Rectal smooth muscle tissue (tissue), 1 donor: ENCODE measurements at regions not wholly inside any gene's neighbourhood (a gene's known extent, or its start where the extent isn't known, plus 50 kb on each side); places are given as distances from the start of the nearest gene placed in this dataset.

Source experiments
- H3K27ac ChIP-seq: one replicate; pipeline ENCODE4 v1.7.0; 2013; ENCODE audit warnings: low read depth, low read length, inconsistent platforms
- H3K27me3 ChIP-seq: one replicate; pipeline ENCODE4 v1.7.0; 2013; ENCODE audit warnings: low read length; ENCODE audit not compliant: control insufficient read depth, insufficient read depth
- H3K36me3 ChIP-seq: one replicate; pipeline ENCODE4 v1.7.0; 2013; ENCODE audit warnings: low read length; ENCODE audit not compliant: control insufficient read depth, insufficient read depth
- H3K4me1 ChIP-seq: one replicate; pipeline ENCODE4 v1.7.0; 2013; ENCODE audit warnings: low read length; ENCODE audit not compliant: control insufficient read depth, insufficient read depth
- H3K4me3 ChIP-seq: one replicate; pipeline ENCODE4 v1.7.0; 2013; ENCODE audit warnings: low read length
- H3K9ac ChIP-seq: one replicate; pipeline ENCODE4 v1.7.0; 2013; ENCODE audit warnings: low read length

- Histone ChIP-seq H3K4me1 (no peaks in the 10 kb centered on the region), H3K27ac (no peak overlapping the region), H3K36me3 (no peaks in the 10 kb centered on the region), H3K9ac (no peak overlapping the region), H3K27me3 (peaks cover 2% of the 10 kb centered on the region), H3K4me3 (no peak overlapping the region)
Measured at GRCh38 chr1:209203533-209203895, 380.0 kb upstream of the CAMK1G start.

GRCh38 chr1:209205039-209205438, 378.5 kb upstream of the CAMK1G start:
- H3K9ac ChIP-seq: no peak overlapping the region
- H3K27ac ChIP-seq: no peak overlapping the region
- H3K36me3 ChIP-seq: no peaks in the 10 kb centered on the region
- H3K4me1 ChIP-seq: no peaks in the 10 kb centered on the region
- H3K4me3 ChIP-seq: no peak overlapping the region
- H3K27me3 ChIP-seq: peaks cover 4% of the 10 kb centered on the region

GRCh38 chr1:209207126-209207700, 376.3 kb upstream of the CAMK1G start:
- no peak overlapping the region for H3K9ac ChIP-seq
- peaks cover 8% of the 10 kb centered on the region for H3K27me3 ChIP-seq
- H3K4me3 ChIP-seq: peak overlapping the region; percentile 53
- H3K36me3 ChIP-seq: no peaks in the 10 kb centered on the region
- H3K4me1 ChIP-seq: no peaks in the 10 kb centered on the region
- H3K27ac ChIP-seq: no peak overlapping the region

- Histone ChIP-seq H3K9ac (no peak overlapping the region), H3K36me3 (no peaks in the 10 kb centered on the region), H3K27me3 (peaks cover 8% of the 10 kb centered on the region), H3K4me1 (no peaks in the 10 kb centered on the region), H3K27ac (no peak overlapping the region), H3K4me3 (peak overlapping the region; percentile 53)
Measured at GRCh38 chr1:209207701-209208286, 375.7 kb upstream of the CAMK1G start.

GRCh38 chr1:209208648-209209047, 374.9 kb upstream of the CAMK1G start:
- H3K27me3 ChIP-seq: peaks cover 8% of the 10 kb centered on the region
- H3K9ac ChIP-seq: no peak overlapping the region
- no peaks in the 10 kb centered on the region for H3K4me1 ChIP-seq
- no peaks in the 10 kb centered on the region for H3K36me3 ChIP-seq
- no peak overlapping the region for H3K4me3 ChIP-seq
- no peak overlapping the region for H3K27ac ChIP-seq

GRCh38 chr1:209213989-209214388, 369.5 kb upstream of the CAMK1G start:
- H3K27me3 ChIP-seq: peaks cover 7% of the 10 kb centered on the region
- H3K4me1 ChIP-seq: no peaks in the 10 kb centered on the region

GRCh38 chr1:209215826-209216225, 367.7 kb upstream of the CAMK1G start:
- Histone ChIP-seq H3K36me3 (no peaks in the 10 kb centered on the region), H3K27me3 (peaks cover 4% of the 10 kb centered on the region), H3K4me1 (no peaks in the 10 kb centered on the region), H3K9ac (no peak overlapping the region), H3K4me3 (no peak overlapping the region), H3K27ac (no peak overlapping the region)

More at GRCh38 chr1:209213989-209214388, 369.5 kb upstream of the CAMK1G start:
- no peaks in the 10 kb centered on the region for H3K36me3 ChIP-seq
- H3K9ac ChIP-seq: no peak overlapping the region
- H3K4me3 ChIP-seq: no peak overlapping the region
- no peak overlapping the region for H3K27ac ChIP-seq

- no peak overlapping the region for H3K27ac ChIP-seq
- no peak overlapping the region for H3K4me3 ChIP-seq
- no peaks in the 10 kb centered on the region for H3K4me1 ChIP-seq
- peaks cover 2% of the 10 kb centered on the region for H3K27me3 ChIP-seq
- no peak overlapping the region for H3K9ac ChIP-seq
- H3K36me3 ChIP-seq: no peaks in the 10 kb centered on the region
Measured at GRCh38 chr1:209218113-209218512, 365.4 kb upstream of the CAMK1G start.

- Histone ChIP-seq H3K9ac (no peak overlapping the region), H3K36me3 (no peaks in the 10 kb centered on the region), H3K4me3 (no peak overlapping the region), H3K27me3 (peaks cover 2% of the 10 kb centered on the region), H3K4me1 (no peaks in the 10 kb centered on the region), H3K27ac (no peak overlapping the region)
Measured at GRCh38 chr1:209218981-209219380, 364.5 kb upstream of the CAMK1G start.

GRCh38 chr1:209219791-209220524, 363.6 kb upstream of the CAMK1G start:
- Histone ChIP-seq H3K4me1 (no peaks in the 10 kb centered on the region), H3K36me3 (no peaks in the 10 kb centered on the region), H3K4me3 (no peak overlapping the region), H3K9ac (no peak overlapping the region), H3K27me3 (peaks cover 2% of the 10 kb centered on the region), H3K27ac (no peak overlapping the region)

GRCh38 chr1:209222826-209223225, 360.7 kb upstream of the CAMK1G start:
- H3K4me1 ChIP-seq: no peaks in the 10 kb centered on the region
- H3K36me3 ChIP-seq: no peaks in the 10 kb centered on the region
- no peak overlapping the region for H3K4me3 ChIP-seq
- no peak overlapping the region for H3K9ac ChIP-seq
- H3K27me3 ChIP-seq: no peaks in the 10 kb centered on the region
- H3K27ac ChIP-seq: no peak overlapping the region

GRCh38 chr1:209223791-209224190, 359.7 kb upstream of the CAMK1G start:
- no peaks in the 10 kb centered on the region for H3K36me3 ChIP-seq

GRCh38 chr1:209224886-209225285, 358.6 kb upstream of the CAMK1G start:
- Histone ChIP-seq H3K4me1 (no peaks in the 10 kb centered on the region), H3K9ac (no peak overlapping the region), H3K27me3 (no peaks in the 10 kb centered on the region), H3K27ac (no peak overlapping the region), H3K36me3 (no peaks in the 10 kb centered on the region), H3K4me3 (no peak overlapping the region)

More at GRCh38 chr1:209223791-209224190, 359.7 kb upstream of the CAMK1G start:
- no peak overlapping the region for H3K27ac ChIP-seq
- no peaks in the 10 kb centered on the region for H3K4me1 ChIP-seq
- H3K27me3 ChIP-seq: no peaks in the 10 kb centered on the region
- no peak overlapping the region for H3K4me3 ChIP-seq
- no peak overlapping the region for H3K9ac ChIP-seq
